ENCODE measurements at regions not wholly inside any gene's neighbourhood (a gene's known extent, or its start where the extent isn't known, plus 50 kb on each side); places are given as distances from the start of the nearest gene placed in this dataset.

DNA sequence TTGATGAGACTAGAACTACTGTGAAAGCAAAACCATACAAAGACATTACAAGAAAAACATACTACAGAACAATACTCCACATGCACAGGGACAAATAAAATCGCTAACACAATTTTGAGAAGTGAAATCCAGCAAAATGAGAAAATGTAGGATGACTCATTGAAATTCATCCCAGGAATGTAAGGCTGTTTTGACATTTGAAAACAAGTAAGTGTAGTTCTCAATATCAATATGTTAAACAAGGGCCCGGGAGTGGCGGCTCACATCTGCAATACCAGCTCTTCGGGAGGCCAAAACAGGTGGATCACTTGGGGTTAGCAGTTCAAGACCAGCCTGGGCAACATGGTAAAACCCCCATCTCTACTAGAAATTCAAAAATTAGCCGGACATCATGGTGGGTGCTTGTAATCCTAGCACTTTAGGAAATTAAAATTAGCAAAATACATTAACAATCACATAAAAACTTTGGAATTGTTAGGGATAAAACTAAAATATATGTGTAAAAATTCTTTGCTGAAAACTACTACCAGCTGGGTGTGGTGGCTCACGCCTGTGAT lies 113.7 kb upstream of the ADARB2 start:
- no TSS peak for BruUV-seq (replicated peaks)
- Histone ChIP-seq H3F3A (ENCODE audit: low read length, unreplicated experiment) (no peaks in the 10 kb centered on the region), H3K4me3 (ENCODE audit: low read length) (no peak overlapping the region), H3K9me2 (replicated peaks; ENCODE audit: low read length) (no peaks in the 10 kb centered on the region), H3K9ac (ENCODE audit: low read length) (no peak overlapping the region), H3K27ac (ENCODE audit: low read length) (no peak overlapping the region), H4K20me1 (ENCODE audit: low read length) (no peaks in the 10 kb centered on the region), H3K4me2 (ENCODE audit: low read length) (no peak overlapping the region), H3K4me1 (ENCODE audit: insufficient read depth, low read length) (no peaks in the 10 kb centered on the region), H3K79me2 (ENCODE audit: low read length) (no peaks in the 10 kb centered on the region), H3K9me3 (ENCODE audit: low read length) (no peaks in the 10 kb centered on the region), H3K27me3 (ENCODE audit: low read length) (no peaks in the 10 kb centered on the region), H2AFZ (ENCODE audit: low read length) (no peak overlapping the region), H3K36me3 (ENCODE audit: low read depth, low read length) (no peaks in the 10 kb centered on the region)
- CTCF ChIA-PET, result no interaction called here
- intact Hi-C loops (cut with micrococcal nuclease), result no loop called here
- no peak for DNase-seq
- POLR2A ChIA-PET (ENCODE audit: unreplicated experiment), result no interaction called here
- no peak for TF ChIP-seq EZH2 (IDR thresholded peaks at IDR 0.05; ENCODE audit: low read length, unreplicated experiment)
- TF ChIP-seq, protein P1, sequence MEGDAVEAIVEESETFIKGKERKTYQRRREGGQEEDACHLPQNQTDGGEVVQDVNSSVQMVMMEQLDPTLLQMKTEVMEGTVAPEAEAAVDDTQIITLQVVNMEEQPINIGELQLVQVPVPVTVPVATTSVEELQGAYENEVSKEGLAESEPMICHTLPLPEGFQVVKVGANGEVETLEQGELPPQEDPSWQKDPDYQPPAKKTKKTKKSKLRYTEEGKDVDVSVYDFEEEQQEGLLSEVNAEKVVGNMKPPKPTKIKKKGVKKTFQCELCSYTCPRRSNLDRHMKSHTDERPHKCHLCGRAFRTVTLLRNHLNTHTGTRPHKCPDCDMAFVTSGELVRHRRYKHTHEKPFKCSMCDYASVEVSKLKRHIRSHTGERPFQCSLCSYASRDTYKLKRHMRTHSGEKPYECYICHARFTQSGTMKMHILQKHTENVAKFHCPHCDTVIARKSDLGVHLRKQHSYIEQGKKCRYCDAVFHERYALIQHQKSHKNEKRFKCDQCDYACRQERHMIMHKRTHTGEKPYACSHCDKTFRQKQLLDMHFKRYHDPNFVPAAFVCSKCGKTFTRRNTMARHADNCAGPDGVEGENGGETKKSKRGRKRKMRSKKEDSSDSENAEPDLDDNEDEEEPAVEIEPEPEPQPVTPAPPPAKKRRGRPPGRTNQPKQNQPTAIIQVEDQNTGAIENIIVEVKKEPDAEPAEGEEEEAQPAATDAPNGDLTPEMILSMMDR (conservative IDR thresholded peaks at IDR 0.05; ENCODE audit: low read depth, low read length), result no peak
- TF ChIP-seq EZH2phosphoT487 (IDR thresholded peaks at IDR 0.05; ENCODE audit: borderline replicate concordance, low read length), result no peak
- no peak for ATAC-seq

DNA sequence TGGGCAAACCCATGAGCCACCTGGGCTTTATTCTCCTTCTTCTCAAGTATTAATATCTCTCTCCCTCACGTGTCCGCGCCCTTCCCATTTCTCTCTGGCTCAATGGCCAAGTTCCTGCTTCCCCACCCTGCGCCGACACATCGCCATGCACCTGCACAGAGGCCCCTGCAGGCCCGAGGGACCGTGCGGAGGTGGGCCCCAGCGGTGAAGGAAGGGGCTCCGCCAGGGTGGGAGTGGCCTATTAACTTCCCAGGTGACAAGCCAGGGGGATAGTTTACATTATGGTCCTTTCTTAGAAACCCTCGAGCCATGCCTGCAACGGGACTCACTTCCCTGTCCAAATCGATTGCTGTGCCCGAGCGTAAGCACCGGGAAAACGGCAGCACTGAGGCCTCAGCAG lies 110.0 kb upstream of the ADARB2 start:
- no peaks in the 10 kb centered on the region for H3K79me2 ChIP-seq (ENCODE audit: low read length)
- H3K4me1 ChIP-seq (ENCODE audit: insufficient read depth, low read length), result no peaks in the 10 kb centered on the region
- TF ChIP-seq, protein P1 (conservative IDR thresholded peaks at IDR 0.05; ENCODE audit: low read depth, low read length), result no peak
- TF ChIP-seq EZH2 (IDR thresholded peaks at IDR 0.05; ENCODE audit: low read length, unreplicated experiment) (no peak), EZH2phosphoT487 (IDR thresholded peaks at IDR 0.05; ENCODE audit: borderline replicate concordance, low read length) (no peak)
- ChIA-PET POLR2A (ENCODE audit: unreplicated experiment) (no interaction called here), CTCF (no interaction called here)
- no TSS peak for BruUV-seq (replicated peaks)
- DNase-seq (no peak), ATAC-seq (no peak)
- no peak overlapping the region for H3K27ac ChIP-seq (ENCODE audit: low read length)
- H3K9me2 ChIP-seq (replicated peaks; ENCODE audit: low read length), result no peaks in the 10 kb centered on the region
- H3K9ac ChIP-seq (ENCODE audit: low read length), result no peak overlapping the region
- no peak overlapping the region for H3K4me3 ChIP-seq (ENCODE audit: low read length)
- H3K27me3 ChIP-seq (ENCODE audit: low read length), result no peaks in the 10 kb centered on the region
- H3F3A ChIP-seq (ENCODE audit: low read length, unreplicated experiment), result no peaks in the 10 kb centered on the region
- no peak overlapping the region for H2AFZ ChIP-seq (ENCODE audit: low read length)
- no peak overlapping the region for H3K4me2 ChIP-seq (ENCODE audit: low read length)
- intact Hi-C loops (cut with micrococcal nuclease), result no loop called here
- H3K9me3 ChIP-seq (ENCODE audit: low read length), result no peaks in the 10 kb centered on the region
- H4K20me1 ChIP-seq (ENCODE audit: low read length), result no peaks in the 10 kb centered on the region
- no peaks in the 10 kb centered on the region for H3K36me3 ChIP-seq (ENCODE audit: low read depth, low read length)

DNA sequence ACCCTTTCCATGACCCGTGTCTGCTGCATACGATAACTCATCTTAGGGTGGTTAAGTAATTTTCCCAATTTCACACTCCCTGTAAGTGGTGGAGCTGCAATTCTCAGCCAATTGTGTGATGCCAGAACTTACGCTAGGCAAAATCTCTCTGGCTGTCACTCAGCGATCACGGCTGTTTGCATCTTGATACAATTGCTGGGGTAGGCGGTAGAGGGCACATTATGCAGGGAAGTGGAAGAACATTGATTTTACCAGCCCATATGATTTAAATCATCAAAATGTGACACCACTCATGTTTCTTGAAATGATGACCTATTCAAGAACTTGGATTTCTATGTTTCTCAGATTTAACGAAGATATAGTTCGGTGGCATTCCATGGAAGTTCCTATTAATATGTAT lies 108.7 kb upstream of the ADARB2 start:
- BruUV-seq (replicated peaks), result no TSS peak
- Histone ChIP-seq H3K9me3 (ENCODE audit: low read length) (no peaks in the 10 kb centered on the region), H3K9me2 (replicated peaks; ENCODE audit: low read length) (no peaks in the 10 kb centered on the region), H3K27me3 (ENCODE audit: low read length) (no peaks in the 10 kb centered on the region), H2AFZ (ENCODE audit: low read length) (no peak overlapping the region), H3K36me3 (ENCODE audit: low read depth, low read length) (no peaks in the 10 kb centered on the region), H3K27ac (ENCODE audit: low read length) (no peak overlapping the region), H3K4me3 (ENCODE audit: low read length) (no peak overlapping the region), H3K4me2 (ENCODE audit: low read length) (no peak overlapping the region), H3K79me2 (ENCODE audit: low read length) (no peaks in the 10 kb centered on the region), H3K9ac (ENCODE audit: low read length) (no peak overlapping the region), H3K4me1 (ENCODE audit: insufficient read depth, low read length) (no peaks in the 10 kb centered on the region), H4K20me1 (ENCODE audit: low read length) (no peaks in the 10 kb centered on the region), H3F3A (ENCODE audit: low read length, unreplicated experiment) (no peaks in the 10 kb centered on the region)
- intact Hi-C loops (cut with micrococcal nuclease), result no loop called here
- ChIA-PET POLR2A (ENCODE audit: unreplicated experiment) (no interaction called here), CTCF (no interaction called here)
- no peak for ATAC-seq
- no peak for TF ChIP-seq EZH2 (IDR thresholded peaks at IDR 0.05; ENCODE audit: low read length, unreplicated experiment)
- TF ChIP-seq, protein P1 (conservative IDR thresholded peaks at IDR 0.05; ENCODE audit: low read depth, low read length), result no peak
- TF ChIP-seq EZH2phosphoT487 (IDR thresholded peaks at IDR 0.05; ENCODE audit: borderline replicate concordance, low read length), result no peak
- no peak for DNase-seq

All from PC-3 (cell line).